Nephron progenitor cell (in vitro differentiated cells): ENCODE measurements at regions not wholly inside any gene's neighbourhood (a gene's known extent, or its start where the extent isn't known, plus 50 kb on each side); places are given as distances from the start of the nearest gene placed in this dataset.

ENCODE experiments used
- DNase-seq: peaks from one replicate; pipeline ENCODE4 v3.0.0; 2021
- H3K27ac Mint-ChIP-seq: 2 replicates; pipeline ENCODE4 v1.8.0; 2021; ENCODE audit warnings: mild to moderate bottlenecking, moderate library complexity, mixed read lengths
- H3K27me3 Mint-ChIP-seq: 2 replicates; pipeline ENCODE4 v1.8.0; 2021; ENCODE audit warnings: mild to moderate bottlenecking, low read depth, mixed read lengths; ENCODE audit not compliant: poor library complexity
- H3K36me3 Mint-ChIP-seq: 2 replicates; pipeline ENCODE4 v1.8.0; 2021; ENCODE audit warnings: low read depth, mixed read lengths
- H3K4me1 Mint-ChIP-seq: 2 replicates; pipeline ENCODE4 v1.8.0; 2021; ENCODE audit warnings: mixed read lengths
- H3K4me3 Mint-ChIP-seq: 2 replicates; pipeline ENCODE4 v1.8.0; 2021; ENCODE audit warnings: mild to moderate bottlenecking, moderate library complexity, mixed read lengths
- H3K9me3 Mint-ChIP-seq: 2 replicates; pipeline ENCODE4 v1.8.0; 2021; ENCODE audit warnings: mild to moderate bottlenecking, moderate library complexity, mixed read lengths
- TF ChIP-seq, protein P1 (sequence below): fragments of 200-600 bp; sonication (generic); IDR thresholded peaks from 2 replicates; pipeline ENCODE4 v1.5.0; 2021; ENCODE audit warnings: antibody characterized with exemption

DNA sequence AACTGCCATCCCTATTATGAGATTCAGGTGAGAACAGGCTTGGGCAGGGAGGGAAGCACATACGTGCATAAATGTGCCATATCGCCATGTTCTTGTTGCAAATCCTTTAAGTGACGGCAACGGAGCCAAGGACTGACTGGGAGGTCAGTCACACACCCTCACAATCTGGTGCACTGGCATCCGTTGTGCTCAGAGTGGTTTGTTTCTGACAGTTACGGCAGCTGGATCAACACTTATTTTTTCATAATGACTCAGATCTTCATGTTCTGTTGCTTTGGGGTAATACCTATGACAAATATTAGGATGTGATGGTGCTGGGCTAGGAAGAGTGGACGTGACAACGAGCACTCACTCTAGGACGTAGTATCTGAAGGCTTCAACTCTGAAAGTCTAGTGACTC lies 56.2 kb upstream of the PREP start:
- peaks cover 5% of the 10 kb centered on the region for H3K36me3 Mint-ChIP-seq
- H3K4me3 Mint-ChIP-seq = no peak overlapping the region
- peaks cover 26% of the 10 kb centered on the region for H3K9me3 Mint-ChIP-seq
- DNase-seq = no peak
- peaks cover 7% of the 10 kb centered on the region for H3K4me1 Mint-ChIP-seq
- peaks cover 3% of the 10 kb centered on the region for H3K27me3 Mint-ChIP-seq
- TF ChIP-seq, protein P1, sequence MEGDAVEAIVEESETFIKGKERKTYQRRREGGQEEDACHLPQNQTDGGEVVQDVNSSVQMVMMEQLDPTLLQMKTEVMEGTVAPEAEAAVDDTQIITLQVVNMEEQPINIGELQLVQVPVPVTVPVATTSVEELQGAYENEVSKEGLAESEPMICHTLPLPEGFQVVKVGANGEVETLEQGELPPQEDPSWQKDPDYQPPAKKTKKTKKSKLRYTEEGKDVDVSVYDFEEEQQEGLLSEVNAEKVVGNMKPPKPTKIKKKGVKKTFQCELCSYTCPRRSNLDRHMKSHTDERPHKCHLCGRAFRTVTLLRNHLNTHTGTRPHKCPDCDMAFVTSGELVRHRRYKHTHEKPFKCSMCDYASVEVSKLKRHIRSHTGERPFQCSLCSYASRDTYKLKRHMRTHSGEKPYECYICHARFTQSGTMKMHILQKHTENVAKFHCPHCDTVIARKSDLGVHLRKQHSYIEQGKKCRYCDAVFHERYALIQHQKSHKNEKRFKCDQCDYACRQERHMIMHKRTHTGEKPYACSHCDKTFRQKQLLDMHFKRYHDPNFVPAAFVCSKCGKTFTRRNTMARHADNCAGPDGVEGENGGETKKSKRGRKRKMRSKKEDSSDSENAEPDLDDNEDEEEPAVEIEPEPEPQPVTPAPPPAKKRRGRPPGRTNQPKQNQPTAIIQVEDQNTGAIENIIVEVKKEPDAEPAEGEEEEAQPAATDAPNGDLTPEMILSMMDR = no peak
- H3K27ac Mint-ChIP-seq = no peak overlapping the region

DNA sequence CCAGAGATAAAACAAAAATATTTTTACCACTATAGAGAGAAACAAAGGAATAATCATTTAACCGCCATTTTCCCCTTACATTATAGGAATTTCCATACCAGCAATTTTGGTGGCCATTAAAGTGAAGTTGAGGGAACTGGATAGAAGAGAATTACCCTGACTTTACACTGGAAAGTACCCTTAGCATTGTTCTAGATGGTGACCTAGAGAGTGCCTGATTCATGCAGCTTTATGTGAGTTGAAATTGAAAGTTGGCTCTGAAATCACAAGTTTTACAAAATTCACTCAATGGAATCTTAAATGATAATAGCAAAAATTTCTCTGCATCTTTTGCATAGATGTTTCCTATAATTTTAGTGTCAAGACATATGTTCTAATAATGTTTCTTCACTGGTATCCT lies 55.7 kb upstream of the PREP start:
- TF ChIP-seq, protein P1 = no peak
- peaks cover 5% of the 10 kb centered on the region for H3K36me3 Mint-ChIP-seq
- H3K9me3 Mint-ChIP-seq = peaks cover 22% of the 10 kb centered on the region
- no peak overlapping the region for H3K4me3 Mint-ChIP-seq
- H3K27me3 Mint-ChIP-seq = peaks cover 3% of the 10 kb centered on the region
- no peak overlapping the region for H3K27ac Mint-ChIP-seq
- no peak for DNase-seq
- peaks cover 7% of the 10 kb centered on the region for H3K4me1 Mint-ChIP-seq

DNA sequence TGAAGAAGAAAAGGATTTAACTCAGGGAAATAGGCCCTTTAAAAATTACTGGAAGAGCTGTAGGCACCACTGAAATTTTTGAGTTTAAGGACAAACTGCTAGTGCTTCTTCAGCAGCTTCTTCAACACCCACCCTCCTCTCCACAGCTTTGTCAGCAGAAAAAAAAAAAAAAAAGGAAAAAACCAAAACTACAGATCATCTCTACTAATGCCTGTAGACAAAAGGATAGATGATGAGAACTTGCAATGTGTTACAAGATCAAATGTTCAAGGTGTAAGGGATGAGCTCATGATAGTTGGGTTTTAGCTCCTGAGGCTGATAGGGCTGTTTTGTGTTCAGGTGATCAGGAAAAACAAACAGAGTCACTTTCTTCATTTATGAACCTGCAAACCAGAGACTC lies 55.2 kb upstream of the PREP start:
- no peak for DNase-seq
- H3K27me3 Mint-ChIP-seq = peaks cover 3% of the 10 kb centered on the region
- peaks cover 7% of the 10 kb centered on the region for H3K4me1 Mint-ChIP-seq
- H3K4me3 Mint-ChIP-seq = no peak overlapping the region
- no peak overlapping the region for H3K27ac Mint-ChIP-seq
- H3K36me3 Mint-ChIP-seq = peaks cover 5% of the 10 kb centered on the region
- peaks cover 22% of the 10 kb centered on the region for H3K9me3 Mint-ChIP-seq
- TF ChIP-seq, protein P1 = no peak

DNA sequence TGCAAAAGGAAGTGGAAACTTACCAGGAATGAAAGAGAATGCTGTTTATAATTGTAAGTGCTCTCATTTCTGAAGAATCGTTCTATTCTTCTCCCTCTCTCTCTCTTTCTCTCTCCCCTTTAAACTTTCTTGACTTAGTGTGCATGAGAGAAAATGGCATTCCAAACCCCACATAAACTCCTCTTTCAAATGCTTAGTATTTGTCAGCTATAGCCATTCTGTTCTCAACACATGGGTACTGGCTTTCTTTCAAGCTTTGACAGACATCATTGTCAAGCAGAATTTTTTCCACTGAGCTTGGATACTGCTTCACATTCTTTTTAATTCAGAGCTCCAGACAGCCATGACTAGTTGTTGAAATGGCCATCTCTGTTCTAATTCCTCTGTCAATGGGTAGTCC lies 51.1 kb upstream of the PREP start:
- no peak for DNase-seq
- no peak overlapping the region for H3K4me3 Mint-ChIP-seq
- H3K27ac Mint-ChIP-seq = no peak overlapping the region
- H3K4me1 Mint-ChIP-seq = peaks cover 7% of the 10 kb centered on the region
- peaks cover 10% of the 10 kb centered on the region for H3K9me3 Mint-ChIP-seq
- peaks cover 5% of the 10 kb centered on the region for H3K36me3 Mint-ChIP-seq
- TF ChIP-seq, protein P1 = no peak
- H3K27me3 Mint-ChIP-seq = peaks cover 8% of the 10 kb centered on the region

DNA sequence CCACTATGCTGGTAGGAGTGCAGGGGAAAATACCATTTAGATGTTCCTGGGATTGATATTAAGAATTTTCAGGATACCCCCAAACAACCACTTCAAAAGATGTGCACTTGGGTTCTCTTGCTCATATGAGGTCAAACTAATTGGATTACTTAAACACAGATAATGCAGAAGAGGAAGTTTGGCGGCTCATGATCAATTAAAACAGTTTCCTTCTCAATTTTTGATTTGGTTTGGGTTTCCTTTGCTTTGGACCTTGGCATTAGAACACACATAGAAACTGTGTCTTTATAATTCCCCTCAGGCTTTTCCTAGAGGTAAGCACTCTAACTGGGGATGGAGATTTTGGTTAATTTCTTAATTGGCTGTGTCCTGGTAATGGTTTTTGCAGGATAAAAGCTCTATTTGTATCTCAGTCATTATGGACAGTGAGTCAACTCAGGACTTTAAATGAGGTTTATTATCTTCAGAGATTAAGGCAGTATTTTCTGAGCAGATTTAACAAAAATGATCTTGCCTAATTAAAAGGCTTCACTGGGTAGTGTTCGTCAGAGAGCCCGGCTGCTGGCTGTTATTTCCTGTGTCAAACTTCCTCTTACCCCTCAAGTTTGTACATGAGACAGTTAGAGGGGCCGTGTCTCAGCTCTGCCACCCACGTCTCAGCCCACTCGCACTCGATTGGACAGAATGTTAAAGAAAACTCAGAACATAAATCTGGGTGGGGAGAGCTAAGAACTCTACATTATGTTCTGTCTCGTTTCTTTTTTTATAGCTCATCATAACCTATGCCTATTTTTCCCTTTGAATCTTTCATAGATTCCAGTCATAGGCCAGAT lies 50.3 kb upstream of the PREP start:
- Mint-ChIP-seq H3K9me3 (peaks cover 13% of the 10 kb centered on the region), H3K4me3 (no peak overlapping the region), H3K36me3 (peaks cover 5% of the 10 kb centered on the region), H3K27me3 (peaks cover 12% of the 10 kb centered on the region), H3K27ac (no peak overlapping the region), H3K4me1 (peaks cover 11% of the 10 kb centered on the region)
- DNase-seq = no peak
- TF ChIP-seq, protein P1 = no peak
